ENCODE measurements at regions not wholly inside any gene's neighbourhood (a gene's known extent, or its start where the extent isn't known, plus 50 kb on each side); places are given as distances from the start of the nearest gene placed in this dataset.
"Not testable (repeated sequence)": the region's sequence is repeated elsewhere in the genome, so short reads cannot be mapped to it uniquely, and the experiment has no call there.

DNA sequence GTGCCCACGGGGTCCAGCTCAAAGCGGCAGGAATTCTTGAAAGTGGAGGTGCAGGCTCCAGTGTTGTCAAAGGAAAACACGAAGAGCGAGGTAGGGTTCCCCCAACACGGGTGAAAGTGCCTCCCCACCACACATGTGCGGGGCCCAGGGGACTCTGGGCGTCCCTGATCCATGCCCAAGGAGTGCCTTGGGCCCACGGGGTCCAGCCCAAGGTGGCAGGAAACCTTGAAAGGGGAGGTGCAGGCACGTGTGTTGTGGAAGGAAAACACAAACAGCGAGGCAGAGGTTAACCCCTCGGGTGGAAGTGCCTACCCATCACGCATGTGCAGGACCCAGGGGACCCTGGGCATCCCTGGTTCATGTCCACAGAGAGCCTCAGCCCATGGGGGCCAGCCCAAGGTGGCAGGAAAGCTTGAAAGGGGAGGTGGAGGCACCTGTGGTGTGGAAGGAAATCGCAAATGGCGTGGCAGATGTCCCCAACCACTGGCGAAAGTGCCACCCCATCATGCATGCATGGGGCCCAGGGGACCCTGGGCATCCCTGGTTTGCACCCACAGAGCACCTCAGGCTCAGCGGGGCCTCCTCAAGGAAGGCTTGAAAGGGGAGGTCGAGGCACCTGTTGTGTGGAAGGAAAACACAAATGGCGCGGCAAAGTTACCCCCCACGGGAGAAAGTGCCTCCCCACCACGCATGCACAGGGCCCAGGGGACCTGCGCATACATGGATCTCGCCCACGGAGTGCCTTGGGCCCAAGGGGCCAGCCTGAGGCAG, 584.6 kb downstream of the ALG10 start:
- no peak for DNase-seq (ENCODE audit: low read depth, low spot score)

DNA sequence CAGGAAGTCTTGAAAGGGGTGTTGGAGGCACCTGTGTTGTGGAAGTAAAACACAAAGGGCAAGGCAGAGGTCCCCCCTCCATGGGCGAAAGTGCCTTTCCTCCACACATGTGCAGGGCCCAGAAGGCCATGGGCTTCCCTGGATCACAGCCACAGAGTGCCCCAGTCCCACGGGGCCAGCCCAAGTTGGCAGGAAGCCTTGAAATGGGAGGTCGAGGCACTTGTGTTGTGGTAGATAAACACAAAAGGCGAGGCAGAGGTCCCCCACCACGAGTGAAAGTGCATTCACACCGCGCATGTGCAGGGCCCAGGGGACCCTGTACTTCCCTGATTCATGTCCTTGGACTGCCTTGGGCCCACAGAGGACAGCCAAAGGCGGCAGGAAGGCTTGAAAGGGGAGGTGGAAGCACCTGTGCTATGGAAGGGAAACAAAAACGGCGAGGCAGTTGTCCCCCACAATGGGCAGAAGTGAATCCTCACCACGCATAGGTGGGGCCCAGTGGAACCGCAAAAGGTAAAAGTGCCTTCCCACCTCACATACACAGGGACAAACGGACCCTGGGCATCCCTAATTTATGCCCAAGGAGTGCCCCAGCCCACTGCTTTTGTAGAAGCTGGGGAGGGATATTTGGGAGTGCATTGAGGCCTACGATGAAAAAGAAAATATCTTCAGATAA, 585.4 kb downstream of the ALG10 start:
- DNase-seq (ENCODE audit: low read depth, low spot score): no peak

DNA sequence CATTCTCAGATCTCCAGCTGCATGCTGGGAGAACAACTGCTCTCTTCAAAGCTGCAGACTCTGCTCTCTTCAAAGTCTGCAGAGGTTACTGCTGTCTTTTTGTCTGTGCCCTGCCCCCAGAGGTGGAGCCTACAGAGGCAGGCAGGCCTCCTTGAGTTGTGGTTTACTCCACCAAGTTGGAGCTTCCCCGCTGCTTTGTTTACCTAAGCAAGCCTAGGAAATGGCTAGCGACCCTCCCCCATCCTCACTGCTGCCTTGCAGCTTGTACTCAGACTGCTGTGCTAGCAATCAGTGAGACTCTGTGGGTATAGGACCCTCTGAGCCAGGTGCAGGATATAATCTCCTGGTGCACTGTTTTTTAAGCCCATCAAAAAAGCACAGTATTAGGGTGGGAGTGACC, 591.7 kb downstream of the ALG10 start:
- not testable (repeated sequence) for DNase-seq (ENCODE audit: low read depth, low spot score)

DNA sequence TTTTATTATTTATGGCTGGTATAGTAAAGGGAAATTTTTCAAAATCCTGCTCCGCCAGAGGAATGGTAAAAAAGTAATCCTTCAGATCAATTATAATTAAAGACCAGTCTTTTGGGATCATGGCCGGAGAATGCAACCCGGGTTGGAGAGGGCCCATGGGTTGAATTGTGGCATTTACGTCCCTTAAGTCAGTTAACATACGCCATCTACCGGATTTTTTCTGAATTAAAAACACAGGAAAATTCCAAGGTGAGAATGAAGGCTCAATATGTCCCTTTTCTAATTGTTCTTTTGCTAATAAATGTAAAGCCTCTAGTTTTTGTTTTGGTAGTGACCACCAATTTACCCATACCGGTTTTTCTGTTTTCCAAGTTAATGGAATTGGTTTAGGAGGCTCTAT, 602.8 kb downstream of the ALG10 start:
- DNase-seq (ENCODE audit: low read depth, low spot score): peak; percentile 15

DNA sequence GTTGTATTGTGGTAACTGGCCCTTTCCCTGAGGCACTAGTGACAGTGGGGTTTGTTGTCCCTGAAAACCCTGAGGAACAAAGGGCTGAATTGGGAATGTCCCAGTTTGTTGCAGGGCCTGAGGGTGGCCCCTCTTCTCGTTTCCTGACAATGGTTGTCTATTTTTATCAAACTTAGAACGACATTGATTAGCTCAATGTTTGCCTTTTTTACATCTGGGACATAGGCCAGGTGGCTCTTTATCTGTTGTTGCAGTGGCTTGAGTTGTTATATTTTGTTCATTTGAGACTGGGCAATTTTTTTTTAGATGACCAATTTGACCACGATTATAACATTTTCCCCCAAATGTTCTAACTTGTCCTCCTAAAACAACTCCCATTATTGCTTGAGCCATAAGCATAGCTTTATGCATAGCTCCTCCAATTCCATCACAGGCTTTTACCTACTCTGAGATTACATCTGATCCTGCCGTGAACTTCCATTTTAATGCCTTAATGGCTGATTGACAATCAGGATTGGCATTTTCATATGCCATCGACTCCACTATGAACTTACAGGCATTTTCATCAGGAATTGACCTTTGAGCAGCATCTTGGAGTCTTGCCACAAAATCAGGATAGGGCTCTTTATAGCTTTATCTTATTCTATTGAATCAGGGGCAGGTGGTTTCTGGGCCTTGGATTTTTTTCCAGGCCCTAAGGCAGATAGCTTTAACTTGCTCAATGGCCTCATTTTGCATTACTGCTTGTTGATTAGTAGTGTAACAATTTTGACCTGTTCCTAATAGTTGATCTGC, 604.3 kb downstream of the ALG10 start:
- DNase-seq (ENCODE audit: low read depth, low spot score): no peak

All from ELF-1 (cell line).